ENCODE measurements at regions not wholly inside any gene's neighbourhood (a gene's known extent, or its start where the extent isn't known, plus 50 kb on each side); places are given as distances from the start of the nearest gene placed in this dataset.

DNA sequence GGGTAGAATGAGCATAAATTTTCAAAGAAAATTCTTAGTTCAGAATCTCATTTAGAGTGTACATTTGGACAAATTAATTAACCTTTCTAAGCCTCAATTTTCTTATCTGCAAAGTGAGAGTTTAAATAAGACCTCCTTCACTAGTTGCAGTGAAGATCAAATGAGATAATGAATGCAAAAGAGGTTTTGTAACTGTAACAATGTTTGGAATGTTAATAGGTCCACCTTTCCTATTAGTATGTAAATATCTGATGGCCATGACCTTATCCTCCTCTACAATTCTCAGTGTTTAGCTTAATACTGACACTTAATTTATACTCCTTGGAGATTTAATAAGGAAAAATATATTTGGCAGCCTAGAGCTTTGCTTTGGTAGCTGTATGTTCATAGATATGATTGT is 138.8 kb downstream of the GABRG1 start:
- no peak for DNase-seq

DNA sequence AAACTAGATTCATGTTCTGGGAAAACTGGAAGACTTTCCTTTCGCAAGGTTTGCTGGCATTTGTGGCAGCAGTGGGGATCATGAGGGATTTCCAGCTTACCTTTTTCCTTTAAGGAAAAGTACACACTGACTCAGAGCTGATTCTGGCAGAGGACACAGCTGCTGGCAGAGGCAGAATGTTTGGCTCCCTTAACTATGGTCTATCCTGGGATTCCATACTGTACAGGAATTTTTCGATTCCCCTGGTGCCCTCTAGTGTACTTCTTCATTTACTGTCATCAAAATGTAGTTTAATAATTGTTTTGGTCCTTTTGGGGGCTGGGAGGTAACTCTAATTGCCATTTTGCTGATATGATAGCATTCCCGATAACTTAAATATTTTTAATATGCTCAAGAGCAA is 152.7 kb downstream of the GABRG1 start:
- no peak for DNase-seq

DNA sequence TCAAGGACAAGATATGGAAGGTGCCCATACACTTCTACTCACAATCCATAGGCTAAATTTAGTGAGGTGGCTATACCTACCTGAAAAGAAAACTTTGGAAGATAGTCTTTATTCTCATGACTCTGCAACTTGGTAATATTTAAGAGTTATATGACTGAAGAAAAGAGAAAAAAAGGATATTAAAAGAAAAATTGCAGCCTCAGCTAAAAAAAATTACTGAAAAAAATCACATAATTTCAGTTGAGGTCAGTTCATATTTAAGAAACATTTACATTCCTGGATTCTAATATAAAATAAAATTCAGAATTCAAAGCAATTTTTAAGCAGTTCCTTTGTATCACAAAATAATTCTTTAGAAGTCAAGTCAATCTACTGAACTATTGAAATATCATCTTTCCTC is 166.5 kb downstream of the GABRG1 start:
- no peak for DNase-seq

DNA sequence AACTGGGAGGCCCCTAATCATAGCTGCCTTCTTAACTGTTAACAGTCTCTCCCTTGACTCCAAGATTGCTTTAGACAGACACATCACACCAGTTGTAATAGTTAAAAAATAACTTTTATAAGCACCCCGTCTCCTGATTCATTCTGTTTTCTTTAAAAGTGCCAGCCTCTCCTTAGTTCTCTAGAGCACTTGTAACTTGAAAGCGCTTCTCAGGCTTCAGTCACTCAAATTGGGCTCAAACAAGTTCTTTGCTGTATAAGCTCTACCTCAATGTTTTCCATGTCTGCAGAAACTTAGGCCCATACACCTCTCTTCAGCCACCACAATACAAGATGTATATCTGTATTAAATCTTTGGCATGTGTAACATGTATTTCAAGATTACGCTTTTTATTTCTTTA is 169.6 kb downstream of the GABRG1 start:
- DNase-seq, result no peak

DNA sequence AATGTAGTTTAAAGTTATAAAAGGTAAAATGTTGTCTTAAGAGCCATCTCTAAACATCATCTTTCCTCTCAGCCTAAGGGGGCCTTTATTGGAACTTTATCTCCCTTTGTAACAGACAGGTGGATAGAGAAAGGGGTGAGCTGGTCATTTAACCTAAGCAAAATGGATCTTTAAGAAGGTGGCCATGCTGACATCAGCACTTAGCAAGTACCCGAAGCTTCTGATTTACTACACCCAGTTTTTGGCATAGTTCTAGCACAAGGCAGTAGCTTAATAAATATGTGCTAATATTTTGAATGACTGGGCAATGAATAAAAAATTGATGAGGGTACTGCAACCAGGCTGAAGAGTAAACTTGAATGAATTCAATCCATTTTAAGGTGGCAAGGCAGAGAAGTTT is 172.7 kb downstream of the GABRG1 start:
- DNase-seq, result no peak

DNA sequence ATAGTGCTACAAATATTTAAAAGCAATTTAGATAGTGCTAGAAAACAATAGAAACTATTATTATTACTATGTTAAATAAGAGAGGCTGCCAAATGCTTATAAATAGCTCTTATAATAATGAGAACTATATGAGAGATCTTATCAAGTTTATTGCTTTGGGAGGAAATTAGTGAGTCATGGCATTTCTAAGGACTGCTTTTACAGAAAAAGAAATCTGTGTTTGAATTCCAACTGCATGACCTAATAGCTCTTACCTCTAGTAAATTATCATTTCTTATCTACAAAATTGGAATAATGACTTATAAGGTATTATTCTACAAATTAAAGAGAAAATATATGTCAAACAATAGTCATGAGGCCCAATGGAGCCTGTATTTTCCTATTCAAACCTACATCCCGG is 177.2 kb downstream of the GABRG1 start:
- no peak for DNase-seq

DNA sequence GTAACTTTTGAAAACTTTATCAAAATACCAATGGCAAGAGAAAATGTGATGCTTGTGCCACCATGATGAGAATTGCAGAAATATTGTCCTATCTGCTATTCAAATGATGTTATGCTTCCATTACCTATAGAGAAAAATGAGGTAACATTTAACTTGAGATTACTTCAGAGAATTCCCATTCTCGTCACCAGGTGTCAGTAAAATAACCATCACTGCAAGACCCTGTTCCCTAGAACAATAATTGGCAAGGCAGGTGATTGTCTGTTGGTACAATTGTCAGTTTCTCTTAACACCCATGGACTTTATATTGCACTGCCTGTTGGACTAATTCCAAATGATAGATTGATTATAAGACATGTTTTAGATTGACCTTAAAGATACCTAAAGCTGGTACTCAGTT is 179.9 kb downstream of the GABRG1 start:
- no peak for DNase-seq

DNA sequence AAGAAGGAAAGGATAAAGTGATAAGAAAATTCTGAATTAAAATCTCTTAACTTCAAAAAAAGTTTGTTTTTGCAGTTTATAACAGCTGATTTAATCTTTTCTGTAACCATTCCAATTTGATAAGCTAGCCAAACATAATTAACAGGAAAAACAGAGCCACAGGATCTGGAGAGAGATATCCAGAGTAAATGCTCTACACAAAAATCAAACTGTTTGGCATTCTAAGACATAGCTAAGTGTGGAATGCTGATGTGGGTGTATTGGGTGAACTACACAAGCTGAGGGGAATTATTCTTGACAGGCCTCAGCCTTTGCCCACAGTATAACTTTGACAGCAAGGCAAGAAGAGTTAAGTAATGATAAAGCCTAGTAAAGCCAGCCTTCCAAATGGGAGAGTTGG is 184.8 kb downstream of the GABRG1 start:
- DNase-seq, result no peak

DNA sequence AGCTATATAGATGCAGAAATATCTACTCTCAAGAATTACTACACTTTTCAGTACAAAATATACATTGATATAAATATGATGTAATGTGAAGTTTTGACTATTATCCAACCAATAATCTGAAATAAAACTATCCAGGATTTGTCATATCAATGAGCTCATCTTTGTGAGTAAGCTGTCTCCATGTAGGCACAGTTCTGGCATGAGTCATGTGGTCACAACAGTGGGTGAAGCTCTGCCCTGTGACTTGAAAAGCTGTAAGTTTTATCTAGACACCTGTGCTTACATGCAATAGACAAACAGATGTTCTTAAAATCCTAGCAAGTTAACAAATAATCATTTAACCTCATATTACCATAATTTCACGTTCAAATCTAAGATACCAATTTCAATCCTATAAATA is 192.7 kb downstream of the GABRG1 start:
- no peak for DNase-seq

DNA sequence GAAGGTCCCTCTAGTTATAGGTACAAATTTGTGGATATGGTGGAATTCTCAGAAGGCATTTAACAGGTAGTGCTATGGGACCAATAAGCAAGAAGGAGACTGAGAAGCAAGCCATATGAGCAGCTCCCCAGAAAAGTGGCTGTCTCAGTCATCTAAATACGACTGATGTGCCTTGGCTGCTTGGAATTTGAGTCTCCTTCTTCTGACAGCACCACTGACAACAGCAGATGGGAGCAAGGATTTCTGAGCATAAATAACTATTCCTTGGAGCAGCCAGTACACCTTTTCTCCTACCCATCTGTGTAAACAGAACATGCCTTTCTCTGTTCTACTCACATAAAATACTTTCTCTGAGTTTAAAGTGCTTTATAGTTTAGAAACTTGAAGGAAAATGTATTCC is 196.2 kb downstream of the GABRG1 start:
- DNase-seq, result no peak

DNA sequence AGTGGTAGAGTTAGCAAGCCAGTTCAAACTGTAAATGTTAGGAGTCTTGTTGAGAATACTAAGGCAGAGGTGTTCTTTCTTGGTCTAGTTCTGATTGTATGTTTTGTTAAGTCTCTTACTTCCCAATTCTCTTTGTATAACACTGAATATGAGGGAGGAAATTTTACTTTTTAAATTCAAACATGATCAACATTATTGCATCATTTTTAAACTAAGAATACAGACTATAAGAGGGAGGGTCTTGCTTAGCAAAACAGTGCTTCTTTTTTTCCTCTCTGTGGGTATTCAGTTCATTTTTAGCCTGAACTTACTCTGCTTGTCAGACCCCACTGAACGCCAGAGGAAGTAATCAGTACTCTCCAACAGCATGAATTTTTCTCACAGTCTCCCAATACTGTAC is 198.0 kb downstream of the GABRG1 start:
- DNase-seq, result no peak

DNA sequence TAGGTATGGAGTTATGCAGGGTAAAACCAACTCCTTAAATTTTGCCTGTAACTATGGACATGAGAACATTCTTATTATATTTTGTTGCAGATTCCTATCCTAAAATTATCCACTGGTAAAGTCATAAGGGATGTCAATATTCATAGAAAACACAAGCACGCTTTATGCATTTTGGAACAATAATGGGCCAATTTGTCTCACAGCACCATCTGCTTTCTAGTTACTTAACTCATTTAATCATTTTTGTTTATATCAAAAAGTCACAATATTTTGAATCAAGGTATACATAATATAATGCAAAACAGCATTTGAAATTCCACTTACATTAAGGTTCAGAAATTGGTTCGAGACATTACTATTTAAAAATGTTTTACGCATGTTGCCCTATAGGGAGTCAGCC is 203.0 kb downstream of the GABRG1 start:
- DNase-seq, result no peak

DNA sequence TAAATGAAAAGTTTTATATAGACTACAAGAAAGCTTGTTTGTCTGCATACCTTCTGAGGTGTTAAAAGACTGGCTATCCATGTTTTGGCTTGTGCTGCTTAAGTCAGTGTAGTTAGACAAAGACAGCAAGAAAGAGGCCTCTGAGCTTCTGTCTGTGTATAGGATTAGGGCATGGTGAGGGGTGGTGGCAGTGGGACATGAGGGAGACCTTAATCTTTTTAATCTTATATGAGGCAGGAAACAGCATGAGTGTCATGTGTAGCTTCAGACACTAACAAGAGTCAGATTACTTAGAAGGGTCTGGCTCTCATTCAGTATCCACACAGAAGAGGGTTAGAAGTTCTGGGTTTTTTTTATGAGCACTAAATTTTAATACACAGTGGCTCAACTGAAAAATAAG is 213.3 kb downstream of the GABRG1 start:
- DNase-seq, result no peak

DNA sequence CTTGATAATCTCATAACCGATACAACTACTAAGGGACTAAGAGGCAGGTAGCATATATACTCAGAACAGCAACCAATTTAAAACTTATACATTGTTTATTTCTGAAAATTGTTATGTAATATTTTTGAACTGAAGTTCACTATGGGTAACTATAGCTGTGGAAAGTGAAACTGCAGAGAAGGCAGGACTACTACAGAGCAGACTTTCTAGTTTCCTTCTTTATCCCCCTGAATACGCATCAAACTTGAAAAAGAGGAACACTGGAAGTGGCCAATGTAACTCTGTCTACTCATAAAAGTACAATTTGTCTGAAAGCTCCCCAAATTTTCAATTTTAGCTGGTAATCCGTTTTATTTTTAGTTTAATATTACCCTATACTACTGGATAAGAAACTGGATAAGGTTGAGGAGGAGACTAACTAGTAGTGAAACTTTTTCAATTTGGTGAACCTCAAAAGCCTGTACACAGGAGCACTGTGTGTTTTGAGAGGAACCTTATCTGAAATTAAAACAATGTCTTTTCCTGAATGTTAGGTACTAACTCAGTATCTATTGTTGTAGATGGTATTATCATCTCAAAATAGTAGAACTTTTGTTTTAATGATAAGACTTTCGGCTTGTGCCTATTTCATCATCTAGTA is 225.8 kb downstream of the GABRG1 start:
- DNase-seq, result no peak

DNA sequence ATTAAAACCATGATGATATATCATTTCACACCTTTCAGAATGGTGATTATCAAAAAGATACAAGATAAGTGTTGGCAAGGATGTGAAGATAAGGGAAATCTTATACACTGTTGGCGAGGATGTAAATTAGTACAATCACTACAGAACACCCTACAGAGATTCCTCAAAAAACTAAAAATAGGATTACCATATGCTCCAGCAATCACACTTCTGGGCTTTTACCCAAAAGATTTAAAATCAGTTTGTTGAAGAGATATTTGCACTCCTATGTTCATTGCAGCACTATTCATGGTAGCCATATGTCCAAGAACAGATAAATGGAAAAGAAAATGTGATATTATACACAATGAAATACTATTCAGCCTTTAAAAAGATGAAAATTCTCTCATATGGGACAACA is 240.4 kb downstream of the GABRG1 start:
- DNase-seq, result no peak

DNA sequence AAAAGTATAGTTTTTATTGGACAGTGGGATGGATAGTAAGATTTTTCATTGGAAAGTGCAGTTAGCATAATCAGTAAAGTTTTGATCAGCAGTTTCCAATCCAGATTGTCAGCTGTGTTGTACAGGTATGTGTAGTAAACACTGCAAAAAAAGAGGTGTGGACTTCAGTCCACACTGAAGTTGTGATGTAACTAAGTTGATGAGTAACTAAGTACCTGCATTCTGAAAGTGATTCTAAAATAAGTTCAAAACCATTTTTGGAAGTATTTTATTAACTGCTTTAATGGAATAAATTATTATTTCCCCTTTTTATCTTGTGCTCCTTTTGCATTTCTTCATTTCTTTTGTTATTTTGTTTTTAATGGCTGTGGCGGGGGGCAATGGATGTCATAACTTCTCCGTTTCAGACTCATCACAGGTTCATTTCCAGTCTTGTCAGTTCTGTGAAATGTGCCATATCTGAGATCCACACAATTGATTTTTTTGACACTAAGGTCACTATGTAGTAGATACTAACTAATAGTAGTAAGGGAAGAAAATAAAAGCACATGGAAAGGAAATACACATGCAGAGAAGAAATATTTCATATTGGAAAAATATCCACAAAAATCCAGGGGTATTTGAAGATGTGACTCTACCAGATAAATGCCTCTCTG is 247.5 kb downstream of the GABRG1 start:
- DNase-seq, result no peak

DNA sequence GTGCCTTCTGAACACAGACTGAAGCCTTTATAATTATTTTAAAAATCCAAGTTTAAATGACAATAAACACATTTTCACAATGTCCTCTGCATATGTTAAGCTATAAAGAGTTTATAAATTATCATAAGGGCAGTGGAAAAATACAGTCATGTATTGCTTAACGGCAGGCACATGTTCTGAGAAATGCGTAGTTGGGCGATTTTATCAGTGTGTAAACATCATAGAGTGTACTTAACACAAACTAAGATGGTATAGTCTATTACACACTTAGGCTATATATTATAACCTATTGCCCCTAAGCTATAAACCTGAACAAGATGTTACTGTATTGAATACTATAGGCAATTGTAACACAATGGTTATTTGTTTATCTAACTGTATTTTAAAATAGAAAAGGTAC is 254.7 kb downstream of the GABRG1 start:
- no peak for DNase-seq

DNA sequence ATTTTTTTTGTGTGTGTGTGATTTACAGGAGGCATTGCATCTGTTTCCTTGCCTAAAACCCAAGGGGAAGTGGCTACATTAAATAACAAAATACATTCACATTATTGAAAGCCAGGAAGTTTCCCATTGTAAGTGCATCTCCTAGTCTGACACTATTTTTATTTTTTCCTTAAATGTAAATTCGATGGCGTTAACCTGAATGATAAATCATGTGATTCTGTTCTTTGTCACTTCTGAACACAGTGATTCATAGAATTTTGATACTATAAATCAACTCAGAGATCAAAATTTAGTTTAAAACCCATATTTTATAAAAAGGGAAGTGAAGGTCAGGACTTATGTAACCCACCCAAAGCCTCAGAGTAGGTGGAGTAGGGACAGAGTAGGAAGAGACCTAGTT is 258.1 kb downstream of the GABRG1 start:
- DNase-seq, result no peak

DNA sequence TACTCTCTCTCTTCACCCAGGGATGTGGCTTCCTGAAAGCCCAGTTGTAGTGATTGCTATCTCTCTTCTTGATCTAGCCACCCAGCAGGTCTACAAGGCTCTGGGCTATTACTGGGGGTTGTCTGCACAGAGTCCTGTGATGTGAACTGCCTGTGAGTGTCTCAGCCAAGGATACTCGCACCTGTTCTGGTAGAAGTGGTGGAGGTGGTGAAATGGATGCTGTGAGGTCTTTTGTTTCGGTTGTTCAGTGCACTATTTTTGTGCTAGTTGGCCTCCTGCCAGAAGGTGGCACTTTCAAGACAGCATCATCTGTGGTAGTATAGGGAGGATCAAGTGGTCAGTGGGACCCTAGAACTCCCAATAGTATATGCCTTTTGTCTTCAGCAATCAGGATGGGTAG is 268.0 kb downstream of the GABRG1 start:
- no peak for DNase-seq

DNA sequence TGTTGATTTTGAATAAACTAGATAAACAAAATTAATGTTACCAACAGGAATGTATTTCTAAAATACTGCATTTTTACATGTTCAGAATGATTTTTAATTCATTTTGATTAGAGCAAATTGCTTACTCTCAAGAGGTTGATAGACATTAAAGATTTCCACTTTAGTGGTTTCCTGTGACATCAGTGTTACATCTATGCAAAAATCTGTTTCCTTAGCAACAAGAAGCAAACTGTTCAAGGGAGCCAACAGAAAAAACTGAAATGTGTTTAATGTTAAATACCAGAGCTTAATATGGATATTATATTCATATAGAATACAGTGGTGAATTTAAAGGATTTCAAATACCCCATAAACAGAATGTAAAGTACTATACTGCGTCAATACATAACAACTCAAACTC is 277.8 kb downstream of the GABRG1 start:
- no peak for DNase-seq

DNA sequence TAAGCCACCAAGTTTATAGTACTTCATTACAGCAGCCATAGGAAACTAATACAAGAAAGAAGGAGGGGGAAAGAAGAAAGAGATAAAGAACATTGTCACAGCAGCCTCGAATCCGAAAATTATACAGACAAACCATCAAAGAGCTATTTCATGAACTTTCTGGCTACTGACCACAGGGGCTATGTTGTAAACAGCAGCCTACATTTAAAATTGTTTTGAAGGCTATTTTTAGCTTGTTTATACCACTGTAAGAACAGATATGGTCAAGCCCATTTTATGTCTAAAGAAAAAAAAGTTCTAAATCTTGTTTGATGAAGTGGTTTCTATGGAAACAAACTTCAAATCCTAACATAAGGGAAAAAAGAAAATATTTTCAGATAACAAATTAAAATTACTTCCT is 282.1 kb downstream of the GABRG1 start:
- no peak for DNase-seq

DNA sequence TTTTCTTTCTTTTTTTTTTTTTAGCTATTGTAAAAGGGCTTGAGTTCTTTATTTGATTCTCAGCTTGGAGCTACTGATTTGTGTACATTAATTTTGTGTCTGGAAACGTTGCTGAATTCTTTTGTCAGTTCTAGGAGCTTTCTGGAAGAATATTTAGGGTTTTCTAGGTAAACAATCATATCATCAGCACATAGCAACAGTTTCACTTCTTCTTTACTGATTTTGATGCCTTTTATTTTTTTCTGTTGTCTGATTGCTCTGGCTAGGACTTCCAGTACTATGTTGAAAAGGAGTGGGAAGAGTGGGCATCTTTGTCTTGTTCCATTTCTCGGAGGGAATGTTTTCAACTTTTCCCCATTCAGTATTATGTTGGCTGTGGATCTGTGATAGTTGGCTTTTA is 292.2 kb downstream of the GABRG1 start:
- DNase-seq, result no peak

DNA sequence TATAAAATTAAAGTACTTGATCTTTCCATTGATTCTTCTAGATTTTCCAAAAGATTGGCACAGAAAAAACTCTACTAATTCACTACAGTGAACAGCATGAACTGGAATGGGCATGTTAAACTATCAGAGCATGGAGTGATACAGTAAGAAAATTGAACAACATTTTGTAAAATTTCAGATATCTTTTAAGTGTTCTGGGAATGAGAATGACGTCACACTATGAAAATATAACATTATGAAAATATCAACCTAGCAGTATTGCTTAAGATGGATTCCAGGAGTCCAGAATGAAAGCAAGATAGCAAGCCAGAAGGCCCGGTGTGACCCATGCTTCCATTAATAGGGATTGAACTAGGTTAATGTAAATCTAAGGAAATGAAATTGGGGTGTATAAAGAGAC is 319.9 kb downstream of the GABRG1 start:
- no peak for DNase-seq

DNA sequence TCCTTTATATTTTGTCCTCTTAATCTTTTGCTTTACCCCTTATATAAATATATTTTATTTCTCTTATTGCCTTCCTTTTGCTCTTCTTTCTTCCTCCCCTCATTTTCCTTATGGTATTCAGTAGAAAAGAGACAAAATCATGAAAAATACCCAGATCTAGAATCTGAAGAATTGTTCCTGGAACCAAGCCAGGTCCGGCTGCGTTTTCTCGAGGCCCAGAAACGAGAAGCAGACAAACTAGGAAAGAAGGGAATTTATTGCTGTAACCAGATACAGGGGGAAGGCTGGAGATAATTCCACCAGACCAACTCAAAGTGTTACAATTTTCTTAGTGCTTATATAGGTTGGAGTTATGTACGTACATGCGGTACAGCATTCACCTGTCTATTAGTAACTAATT is 328.7 kb downstream of the GABRG1 start:
- DNase-seq, result no peak

DNA sequence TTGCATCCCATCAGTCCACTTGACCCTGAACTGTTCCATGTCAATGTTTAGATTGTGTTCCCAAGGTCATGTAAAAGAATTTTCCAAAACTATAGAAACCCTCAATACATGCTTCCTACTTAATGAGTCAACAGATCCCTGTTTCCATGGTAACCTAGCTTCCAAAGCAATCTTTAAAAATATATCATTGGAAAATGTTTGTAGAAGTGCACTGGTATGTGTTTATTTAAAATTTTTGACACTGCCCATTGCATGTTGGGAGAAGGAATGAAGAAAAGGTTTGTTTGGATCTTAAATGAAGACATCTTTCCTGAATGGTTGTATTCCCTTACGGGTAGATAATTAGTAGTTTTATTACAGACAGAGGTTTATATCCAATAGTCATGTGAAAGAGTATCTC is 345.3 kb downstream of the GABRG1 start:
- DNase-seq, result no peak
